ENCODE measurements at regions not wholly inside any gene's neighbourhood (a gene's known extent, or its start where the extent isn't known, plus 50 kb on each side); places are given as distances from the start of the nearest gene placed in this dataset.

DNA sequence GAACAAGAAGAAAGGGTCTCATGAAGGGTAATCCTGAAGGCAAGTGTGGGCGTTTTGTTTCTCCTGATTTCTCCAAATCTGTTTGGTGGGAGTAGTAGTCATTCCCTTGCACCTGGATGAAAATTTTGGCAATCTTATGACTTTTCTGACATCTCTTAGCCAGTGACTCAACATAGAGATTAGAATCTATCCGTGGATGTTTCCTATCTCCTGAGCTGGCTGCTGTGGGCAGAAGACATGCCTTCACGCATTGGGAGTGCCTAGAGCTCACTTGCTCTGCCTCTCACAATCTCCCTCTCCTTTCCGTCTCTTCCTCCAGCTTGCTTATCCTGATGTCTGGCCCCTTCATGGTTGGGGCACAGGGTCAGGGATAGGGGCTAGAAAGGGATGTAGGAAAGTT, 174.2 kb upstream of the NFIA start:
- H3K27me3 Mint-ChIP-seq = no peaks in the 10 kb centered on the region
- no peaks in the 10 kb centered on the region for H3K36me3 Mint-ChIP-seq (ENCODE audit: low read depth)
- no peaks in the 10 kb centered on the region for H3K9me3 Mint-ChIP-seq
- intact Hi-C loops (cut with micrococcal nuclease) = no loop called here
- no peak overlapping the region for H3K4me3 Mint-ChIP-seq
- H3K4me1 Mint-ChIP-seq (ENCODE audit: low read depth) = peaks cover 6% of the 10 kb centered on the region
- H3K27ac Mint-ChIP-seq = no peak overlapping the region

DNA sequence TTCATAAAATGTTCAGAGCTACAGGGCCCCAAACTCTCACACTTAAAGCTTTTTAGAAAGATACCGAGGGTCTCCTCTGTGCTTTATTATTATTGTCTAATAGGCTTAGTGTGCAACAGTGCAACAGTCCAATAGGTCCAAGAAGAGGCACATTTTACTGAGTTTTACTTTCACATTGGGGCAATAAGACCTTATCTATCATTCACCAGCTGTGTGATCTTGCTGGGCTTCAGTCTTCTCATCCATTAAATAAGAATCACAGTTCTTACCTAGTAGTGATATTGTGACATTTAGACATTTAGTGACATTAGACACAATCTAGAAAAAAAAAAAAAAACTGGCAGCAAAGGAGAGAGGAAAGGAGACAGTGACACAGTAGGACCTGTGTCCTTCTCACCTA, 175.8 kb upstream of the NFIA start:
- intact Hi-C loops (cut with micrococcal nuclease) = no loop called here
- Mint-ChIP-seq H3K36me3 (ENCODE audit: low read depth) (no peaks in the 10 kb centered on the region), H3K27ac (no peak overlapping the region), H3K9me3 (no peaks in the 10 kb centered on the region), H3K4me3 (no peak overlapping the region), H3K27me3 (no peaks in the 10 kb centered on the region), H3K4me1 (ENCODE audit: low read depth) (peaks cover 4% of the 10 kb centered on the region)

DNA sequence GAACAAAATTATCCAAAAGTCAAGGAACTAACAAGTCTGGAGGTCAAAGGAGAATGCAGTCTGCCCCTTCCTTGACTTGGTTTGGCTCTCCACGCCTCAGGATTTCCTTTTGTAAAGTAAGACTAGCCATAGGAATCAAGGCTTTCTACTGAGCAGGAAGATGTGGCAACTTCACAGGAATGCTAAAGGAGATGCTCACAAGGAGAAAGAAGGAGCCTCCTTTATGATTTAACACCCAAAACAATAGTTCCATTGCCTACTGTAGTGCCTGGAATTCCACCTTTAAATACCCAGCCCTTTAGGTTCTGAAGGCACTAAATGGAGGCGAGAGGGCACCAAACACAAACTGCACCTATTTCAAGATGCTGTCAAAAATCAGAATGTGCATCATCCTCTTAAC, 176.3 kb upstream of the NFIA start:
- intact Hi-C loops (cut with micrococcal nuclease) = no loop called here
- Mint-ChIP-seq H3K36me3 (ENCODE audit: low read depth) (no peaks in the 10 kb centered on the region), H3K4me1 (ENCODE audit: low read depth) (no peaks in the 10 kb centered on the region), H3K27me3 (no peaks in the 10 kb centered on the region), H3K4me3 (no peak overlapping the region), H3K9me3 (no peaks in the 10 kb centered on the region), H3K27ac (no peak overlapping the region)

DNA sequence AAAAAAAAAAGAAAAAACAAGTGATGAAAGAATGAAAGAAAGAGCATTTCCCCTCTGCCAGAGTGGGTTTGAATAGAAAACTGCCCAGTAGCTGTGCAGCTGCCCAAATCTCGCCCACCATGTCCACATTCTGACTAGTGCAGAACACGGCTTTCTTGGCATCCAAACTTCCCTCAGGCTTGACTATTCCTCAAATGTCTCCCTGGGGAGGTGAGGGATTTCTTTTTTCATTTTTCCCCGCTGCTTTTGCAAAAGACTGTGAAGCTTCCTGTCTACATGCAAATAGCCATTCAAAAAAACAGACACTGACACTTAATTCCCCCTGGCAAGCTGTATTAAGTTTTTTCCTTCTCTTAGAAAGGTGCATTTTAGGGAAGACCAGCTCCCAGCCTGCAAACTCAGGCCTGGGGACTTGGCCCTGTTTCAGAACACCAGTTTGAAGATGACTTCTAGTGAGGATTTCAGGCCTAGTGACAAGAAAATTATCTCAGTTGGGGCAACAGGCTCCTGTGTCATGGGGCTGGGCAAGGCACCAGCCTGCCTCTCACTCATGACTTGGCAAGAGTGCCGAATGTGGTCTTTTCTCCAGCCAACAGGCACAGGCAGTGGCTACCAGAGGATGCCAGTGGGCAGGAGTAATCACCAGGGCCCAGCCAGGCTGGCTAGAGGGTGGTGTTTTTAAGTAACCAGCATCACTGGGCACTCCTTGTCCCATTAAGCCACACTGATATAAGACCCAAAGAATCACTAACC, 178.1 kb upstream of the NFIA start:
- no peak overlapping the region for H3K4me3 Mint-ChIP-seq
- H3K4me1 Mint-ChIP-seq (ENCODE audit: low read depth) = no peaks in the 10 kb centered on the region
- H3K36me3 Mint-ChIP-seq (ENCODE audit: low read depth) = no peaks in the 10 kb centered on the region
- no peaks in the 10 kb centered on the region for H3K27me3 Mint-ChIP-seq
- no peak overlapping the region for H3K27ac Mint-ChIP-seq
- intact Hi-C loops (cut with micrococcal nuclease) = no loop called here
- no peaks in the 10 kb centered on the region for H3K9me3 Mint-ChIP-seq

DNA sequence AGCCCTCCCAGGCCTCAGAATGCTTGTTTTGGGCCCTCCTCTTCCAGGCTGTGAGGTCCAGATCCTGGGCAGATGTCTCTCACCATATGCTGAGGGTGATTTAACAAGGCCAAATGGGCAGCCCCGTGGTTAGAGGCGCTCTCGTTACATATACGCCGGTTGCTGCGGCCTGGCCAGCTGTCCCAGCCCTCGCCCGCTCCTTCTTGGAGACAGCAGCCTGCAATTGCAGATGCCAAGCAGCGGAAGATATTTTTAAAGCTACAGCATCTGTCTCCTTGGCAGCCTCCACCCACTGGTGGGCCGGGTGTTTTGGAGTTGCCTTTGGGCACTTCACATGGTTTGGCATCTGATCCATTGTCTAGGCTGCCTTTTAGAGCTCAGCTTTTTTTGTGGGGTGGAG, 178.8 kb upstream of the NFIA start:
- H3K9me3 Mint-ChIP-seq = no peaks in the 10 kb centered on the region
- no peaks in the 10 kb centered on the region for H3K4me1 Mint-ChIP-seq (ENCODE audit: low read depth)
- H3K36me3 Mint-ChIP-seq (ENCODE audit: low read depth) = no peaks in the 10 kb centered on the region
- no peak overlapping the region for H3K4me3 Mint-ChIP-seq
- no peak overlapping the region for H3K27ac Mint-ChIP-seq
- no peaks in the 10 kb centered on the region for H3K27me3 Mint-ChIP-seq
- intact Hi-C loops (cut with micrococcal nuclease) = no loop called here

DNA sequence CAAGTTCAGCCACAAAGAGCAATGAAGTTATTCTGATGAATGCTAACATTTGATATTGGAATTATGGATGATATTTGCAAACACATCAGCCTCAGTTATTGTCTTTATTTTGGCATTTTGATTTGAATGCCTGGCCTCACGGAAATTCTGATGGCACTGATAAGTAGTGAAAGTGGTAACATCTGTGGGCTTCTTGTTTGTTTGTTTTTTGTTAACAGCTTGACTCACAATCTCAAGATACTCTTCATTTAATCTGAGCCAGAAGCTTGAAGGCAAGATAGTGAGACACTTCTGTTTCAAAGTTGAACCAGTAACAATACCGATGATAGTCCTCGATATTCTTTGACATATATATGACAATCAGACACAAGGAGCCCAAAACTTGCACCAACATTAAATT, 182.9 kb upstream of the NFIA start:
- no peaks in the 10 kb centered on the region for H3K36me3 Mint-ChIP-seq (ENCODE audit: low read depth)
- H3K27ac Mint-ChIP-seq = no peak overlapping the region
- intact Hi-C loops (cut with micrococcal nuclease) = no loop called here
- no peaks in the 10 kb centered on the region for H3K4me1 Mint-ChIP-seq (ENCODE audit: low read depth)
- no peaks in the 10 kb centered on the region for H3K9me3 Mint-ChIP-seq
- no peaks in the 10 kb centered on the region for H3K27me3 Mint-ChIP-seq
- H3K4me3 Mint-ChIP-seq = no peak overlapping the region

DNA sequence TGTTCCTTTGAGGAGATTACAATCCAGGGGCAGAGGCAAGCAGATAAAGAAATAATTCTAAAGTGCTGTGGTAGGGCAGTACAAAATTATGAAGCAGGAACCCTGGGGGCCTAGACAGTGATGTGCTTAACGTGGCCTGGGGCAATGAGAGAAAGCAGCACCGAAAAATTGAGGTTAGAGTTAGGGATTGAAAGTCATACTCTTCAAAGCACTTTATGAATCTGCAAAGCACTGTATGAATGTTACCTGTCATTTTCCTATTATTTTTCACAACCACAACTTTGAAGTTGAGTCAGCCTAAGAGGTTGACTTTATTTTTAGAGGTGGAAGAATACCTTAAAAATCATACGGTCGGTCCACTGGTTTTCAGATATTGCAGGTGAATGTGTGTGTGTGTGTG, 183.4 kb upstream of the NFIA start:
- Mint-ChIP-seq H3K9me3 (no peaks in the 10 kb centered on the region), H3K36me3 (ENCODE audit: low read depth) (no peaks in the 10 kb centered on the region), H3K27me3 (no peaks in the 10 kb centered on the region), H3K27ac (no peak overlapping the region), H3K4me1 (ENCODE audit: low read depth) (no peaks in the 10 kb centered on the region), H3K4me3 (no peak overlapping the region)
- intact Hi-C loops (cut with micrococcal nuclease) = no loop called here

DNA sequence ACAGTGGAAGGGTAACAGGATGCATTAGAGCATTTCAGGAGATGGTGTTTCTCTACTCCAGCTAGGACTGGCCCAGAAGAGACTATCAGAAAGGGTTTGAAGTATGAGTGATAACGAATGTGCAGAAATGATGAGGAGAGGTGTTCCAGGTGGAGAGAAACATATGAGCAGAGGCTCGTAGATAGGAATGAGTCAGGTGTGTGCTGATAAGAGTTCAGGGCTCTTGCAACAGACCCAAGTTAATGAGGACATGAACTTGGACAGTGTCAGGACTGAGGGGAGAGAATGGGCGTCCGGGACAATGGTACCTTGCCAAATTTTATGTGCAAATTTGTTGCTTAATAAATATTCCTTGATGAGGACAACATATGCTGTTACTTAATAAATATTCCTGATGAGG, 183.9 kb upstream of the NFIA start:
- Mint-ChIP-seq H3K9me3 (no peaks in the 10 kb centered on the region), H3K4me1 (ENCODE audit: low read depth) (no peaks in the 10 kb centered on the region), H3K4me3 (no peak overlapping the region), H3K36me3 (ENCODE audit: low read depth) (no peaks in the 10 kb centered on the region), H3K27me3 (no peaks in the 10 kb centered on the region), H3K27ac (no peak overlapping the region)
- intact Hi-C loops (cut with micrococcal nuclease) = no loop called here

DNA sequence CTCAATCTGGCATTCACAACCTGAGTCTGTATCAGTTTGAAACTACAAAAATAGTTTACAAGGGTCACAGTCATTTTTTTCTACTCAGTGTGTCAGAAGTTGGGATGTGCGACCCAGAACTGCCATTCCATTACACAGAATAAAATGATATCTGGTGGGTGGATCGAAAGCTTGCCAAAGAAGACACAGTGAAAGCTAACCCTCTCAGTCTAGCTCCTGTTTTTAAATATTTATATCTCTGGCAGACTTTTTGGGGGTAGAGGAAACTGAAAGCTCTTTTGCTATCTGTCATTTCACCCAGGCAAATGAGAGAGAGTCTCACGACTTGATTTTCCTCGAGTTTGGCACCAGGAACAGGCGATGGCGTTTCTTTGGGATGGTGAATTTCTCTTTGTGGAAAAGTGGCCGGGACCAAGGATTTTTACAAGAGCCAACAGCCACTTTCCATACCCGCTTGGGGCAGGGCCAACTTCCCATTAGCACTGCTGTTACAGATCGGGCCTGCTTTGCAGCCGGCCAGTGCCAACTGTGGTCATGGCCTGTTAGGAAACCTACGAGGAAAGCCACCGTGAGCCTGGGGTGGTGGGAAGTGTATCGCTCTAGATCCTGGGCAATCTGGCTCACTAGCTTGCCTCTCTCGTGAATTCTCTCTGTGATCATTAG, 185.5 kb upstream of the NFIA start:
- no peak overlapping the region for H3K4me3 Mint-ChIP-seq
- no peak overlapping the region for H3K27ac Mint-ChIP-seq
- no peaks in the 10 kb centered on the region for H3K36me3 Mint-ChIP-seq (ENCODE audit: low read depth)
- H3K27me3 Mint-ChIP-seq = no peaks in the 10 kb centered on the region
- intact Hi-C loops (cut with micrococcal nuclease) = no loop called here
- no peaks in the 10 kb centered on the region for H3K9me3 Mint-ChIP-seq
- no peaks in the 10 kb centered on the region for H3K4me1 Mint-ChIP-seq (ENCODE audit: low read depth)

DNA sequence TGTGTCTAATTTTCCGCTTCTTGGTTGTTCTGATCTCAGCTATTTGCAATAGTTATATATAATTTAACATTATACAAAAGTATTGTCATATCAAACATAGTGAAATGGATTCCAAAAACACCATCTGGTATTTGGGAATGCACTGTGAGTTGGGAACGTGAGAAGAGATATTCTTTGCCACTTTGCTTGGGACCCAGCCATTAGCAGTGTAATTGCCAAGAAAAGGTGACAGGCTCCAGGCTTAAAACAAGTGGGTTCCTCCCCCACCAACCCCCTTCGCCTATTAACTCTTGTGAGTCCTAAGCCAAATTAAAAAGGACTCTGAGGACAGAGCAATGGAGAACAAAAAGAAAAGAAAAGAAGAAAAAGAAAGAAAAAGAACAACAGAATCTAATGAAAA, 186.7 kb upstream of the NFIA start:
- H3K27ac Mint-ChIP-seq = no peak overlapping the region
- intact Hi-C loops (cut with micrococcal nuclease) = no loop called here

DNA sequence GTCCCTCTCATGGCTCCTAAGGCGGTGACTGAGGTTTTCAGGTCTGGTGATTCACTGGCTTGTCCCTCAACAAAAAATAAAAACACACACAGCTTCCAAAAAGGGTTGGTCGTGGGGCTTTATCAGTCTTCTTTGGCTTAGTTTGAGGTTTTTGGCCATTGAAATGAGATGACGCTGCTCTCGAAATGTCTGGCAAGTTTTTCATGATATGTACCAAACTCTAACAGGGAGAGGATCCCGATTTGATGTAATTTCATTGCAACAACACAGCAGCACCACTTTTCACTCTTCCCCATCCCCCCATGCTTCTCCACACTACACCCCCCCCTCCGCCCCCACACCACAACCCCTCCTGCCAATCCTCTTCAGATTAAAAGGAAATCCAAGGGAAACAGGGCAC, 187.1 kb upstream of the NFIA start:
- H3K9me3 Mint-ChIP-seq = no peaks in the 10 kb centered on the region
- no peak overlapping the region for H3K27ac Mint-ChIP-seq
- no peaks in the 10 kb centered on the region for H3K27me3 Mint-ChIP-seq
- H3K4me1 Mint-ChIP-seq (ENCODE audit: low read depth) = peaks cover 9% of the 10 kb centered on the region
- no peaks in the 10 kb centered on the region for H3K36me3 Mint-ChIP-seq (ENCODE audit: low read depth)
- no peak overlapping the region for H3K4me3 Mint-ChIP-seq
- intact Hi-C loops (cut with micrococcal nuclease) = no loop called here

More for the DNA sequence above, 186.7 kb upstream of the NFIA start:
- Mint-ChIP-seq H3K4me3 (no peak overlapping the region), H3K36me3 (ENCODE audit: low read depth) (no peaks in the 10 kb centered on the region), H3K27me3 (no peaks in the 10 kb centered on the region), H3K9me3 (no peaks in the 10 kb centered on the region), H3K4me1 (ENCODE audit: low read depth) (peaks cover 5% of the 10 kb centered on the region)

DNA sequence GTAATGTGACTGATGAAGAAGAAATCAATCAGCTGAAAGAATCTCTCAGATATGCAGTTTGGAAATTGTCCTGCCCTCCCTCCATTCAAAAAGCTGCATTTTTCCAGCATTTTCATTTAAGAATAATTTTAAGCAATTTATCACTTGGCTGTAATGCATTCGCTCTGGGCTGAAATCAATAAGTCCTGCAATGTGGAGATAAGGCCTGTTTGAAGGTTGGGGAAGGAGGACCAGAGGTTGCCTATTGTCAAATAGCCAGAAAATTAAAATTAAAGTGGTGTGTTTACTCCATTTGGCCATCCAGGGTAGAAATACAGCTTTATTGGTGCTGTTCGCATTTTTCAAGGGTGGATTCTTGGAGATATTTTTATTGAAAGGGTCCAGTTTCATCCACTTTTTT, 187.6 kb upstream of the NFIA start:
- H3K36me3 Mint-ChIP-seq (ENCODE audit: low read depth) = no peaks in the 10 kb centered on the region
- intact Hi-C loops (cut with micrococcal nuclease) = no loop called here
- no peaks in the 10 kb centered on the region for H3K9me3 Mint-ChIP-seq
- H3K27me3 Mint-ChIP-seq = no peaks in the 10 kb centered on the region
- peaks cover 12% of the 10 kb centered on the region for H3K4me1 Mint-ChIP-seq (ENCODE audit: low read depth)
- no peak overlapping the region for H3K4me3 Mint-ChIP-seq
- no peak overlapping the region for H3K27ac Mint-ChIP-seq

DNA sequence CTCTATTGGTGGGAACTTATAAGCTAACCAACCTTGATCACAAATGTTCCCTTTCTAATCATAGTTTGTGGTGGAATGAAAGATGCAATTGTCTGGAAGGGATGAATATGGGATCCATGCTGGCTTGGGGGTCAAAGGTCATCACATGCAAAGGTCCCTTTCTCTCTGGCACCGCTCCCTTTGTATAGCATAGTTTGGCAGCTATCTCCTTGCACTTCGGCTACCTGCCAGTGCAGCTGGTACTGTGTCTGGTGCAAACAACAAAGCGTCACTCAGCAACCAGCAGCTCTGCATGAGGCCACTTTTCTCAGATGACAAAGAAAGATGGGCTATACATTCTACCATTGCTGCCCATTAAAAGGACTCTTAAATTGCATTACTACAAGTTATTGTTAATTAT, 188.2 kb upstream of the NFIA start:
- Mint-ChIP-seq H3K4me1 (ENCODE audit: low read depth) (peaks cover 12% of the 10 kb centered on the region), H3K27me3 (no peaks in the 10 kb centered on the region), H3K9me3 (no peaks in the 10 kb centered on the region), H3K27ac (no peak overlapping the region), H3K4me3 (no peak overlapping the region), H3K36me3 (ENCODE audit: low read depth) (no peaks in the 10 kb centered on the region)
- intact Hi-C loops (cut with micrococcal nuclease) = no loop called here

DNA sequence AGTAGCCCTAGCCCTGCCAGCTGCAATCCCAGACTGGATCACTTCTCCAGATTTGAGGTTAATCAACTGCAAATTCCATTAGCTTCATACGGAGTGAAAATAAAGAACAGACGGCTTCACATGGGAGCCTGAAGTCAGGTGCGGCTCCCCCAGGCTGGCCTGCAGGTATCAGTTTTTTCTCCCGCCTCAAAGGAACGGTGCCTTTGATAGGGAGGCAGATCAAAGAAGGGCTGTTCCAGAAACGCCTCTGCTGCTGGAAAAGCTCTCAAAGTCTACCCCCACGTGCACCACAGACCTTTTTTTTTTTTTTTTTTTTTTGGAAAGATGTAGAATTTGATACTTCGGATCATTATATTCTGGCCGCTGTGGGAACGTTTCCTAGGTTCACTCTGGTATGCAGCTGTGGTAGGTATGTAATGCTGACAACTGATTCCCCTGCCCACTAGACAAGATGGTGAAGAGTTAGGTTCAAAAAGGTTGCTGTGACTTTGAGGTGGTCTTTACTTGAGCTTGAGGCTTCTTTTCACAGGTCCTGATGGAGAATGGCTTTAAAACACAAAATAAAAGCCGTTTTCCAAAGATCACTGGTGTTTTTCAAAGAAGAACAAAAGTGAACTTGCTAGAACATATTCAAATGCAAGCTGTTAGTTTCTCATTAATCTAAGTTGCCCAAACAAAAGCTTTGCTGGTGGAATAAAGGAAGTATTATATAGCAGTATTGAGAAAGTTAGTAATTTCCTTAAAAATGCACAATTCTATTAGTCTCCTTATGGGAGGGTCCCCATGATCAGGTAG, 189.0 kb upstream of the NFIA start:
- no peaks in the 10 kb centered on the region for H3K36me3 Mint-ChIP-seq (ENCODE audit: low read depth)
- H3K27me3 Mint-ChIP-seq = no peaks in the 10 kb centered on the region
- peaks cover 12% of the 10 kb centered on the region for H3K4me1 Mint-ChIP-seq (ENCODE audit: low read depth)
- H3K27ac Mint-ChIP-seq = no peak overlapping the region
- no peak overlapping the region for H3K4me3 Mint-ChIP-seq
- intact Hi-C loops (cut with micrococcal nuclease) = no loop called here
- H3K9me3 Mint-ChIP-seq = no peaks in the 10 kb centered on the region
